SH-SY5Y (cell line): ENCODE measurements at regions not wholly inside any gene's neighbourhood (a gene's known extent, or its start where the extent isn't known, plus 50 kb on each side); places are given as distances from the start of the nearest gene placed in this dataset.

Experiments used
- GATA2 ChIP-seq: IDR thresholded peaks from 2 replicates; pipeline ENCODE4 v1.6.1; 2011; ENCODE audit warnings: mild to moderate bottlenecking, low read depth, low read length
- GATA3 ChIP-seq: IDR thresholded peaks from 2 replicates; pipeline ENCODE4 v1.6.1; 2011; ENCODE audit warnings: low read depth, mild to moderate bottlenecking, low read length, moderate library complexity

- TF ChIP-seq GATA2, result no peak
- no peak for TF ChIP-seq GATA3
These were observed 192.5 kb downstream of the SHQ1 start for GRCh38 chr3:72655723-72656122.
